ENCODE measurements at regions not wholly inside any gene's neighbourhood (a gene's known extent, or its start where the extent isn't known, plus 50 kb on each side); places are given as distances from the start of the nearest gene placed in this dataset.

- intact Hi-C loops (cut with micrococcal nuclease) = no loop called here
- TF ChIP-seq CTCF (IDR thresholded peaks at IDR 0.05; ENCODE audit: borderline replicate concordance) = no peak
- H3K27ac ChIP-seq (replicated peaks) = no peak overlapping the region
Observed at GRCh38 chr5:88108490-88109279, 160.0 kb downstream of the TMEM161B start.

GRCh38 chr5:88094906-88095496 is 173.6 kb downstream of the TMEM161B start:
- TF ChIP-seq CTCF (IDR thresholded peaks at IDR 0.05; ENCODE audit: borderline replicate concordance) = no peak
- Histone ChIP-seq H3K4me3 (no peak overlapping the region), H3K4me1 (peaks cover 5% of the 10 kb centered on the region), H3K27ac (replicated peaks) (no peak overlapping the region), H3K27me3 (ENCODE audit: low read depth) (no peaks in the 10 kb centered on the region), H3K36me3 (no peaks in the 10 kb centered on the region), H3K9me3 (replicated peaks) (no peaks in the 10 kb centered on the region)
- intact Hi-C loops (cut with micrococcal nuclease) = no loop called here
- DNase-seq = no peak

More at GRCh38 chr5:88108490-88109279, 160.0 kb downstream of the TMEM161B start:
- Histone ChIP-seq H3K4me3 (no peak overlapping the region), H3K9me3 (replicated peaks) (no peaks in the 10 kb centered on the region), H3K27me3 (ENCODE audit: low read depth) (no peaks in the 10 kb centered on the region), H3K36me3 (no peaks in the 10 kb centered on the region), H3K4me1 (no peaks in the 10 kb centered on the region)
- no peak for DNase-seq

GRCh38 chr5:88094403-88094802 is 174.2 kb downstream of the TMEM161B start:
- DNase-seq = no peak
- Histone ChIP-seq H3K36me3 (no peaks in the 10 kb centered on the region), H3K27me3 (ENCODE audit: low read depth) (no peaks in the 10 kb centered on the region), H3K27ac (replicated peaks) (no peak overlapping the region), H3K4me1 (peaks cover 5% of the 10 kb centered on the region), H3K4me3 (no peak overlapping the region), H3K9me3 (replicated peaks) (no peaks in the 10 kb centered on the region)
- intact Hi-C loops (cut with micrococcal nuclease) = no loop called here
- TF ChIP-seq CTCF (IDR thresholded peaks at IDR 0.05; ENCODE audit: borderline replicate concordance) = no peak

- intact Hi-C loops (cut with micrococcal nuclease) = no loop called here
- Histone ChIP-seq H3K27ac (replicated peaks) (no peak overlapping the region), H3K36me3 (no peaks in the 10 kb centered on the region), H3K27me3 (ENCODE audit: low read depth) (no peaks in the 10 kb centered on the region), H3K4me1 (peaks cover 5% of the 10 kb centered on the region), H3K9me3 (replicated peaks) (no peaks in the 10 kb centered on the region), H3K4me3 (no peak overlapping the region)
- DNase-seq = no peak
- no peak for TF ChIP-seq CTCF (IDR thresholded peaks at IDR 0.05; ENCODE audit: borderline replicate concordance)
Observed at GRCh38 chr5:88093765-88094164, 174.9 kb downstream of the TMEM161B start.

GRCh38 chr5:88092958-88093605 is 175.6 kb downstream of the TMEM161B start:
- no peak for TF ChIP-seq CTCF (IDR thresholded peaks at IDR 0.05; ENCODE audit: borderline replicate concordance)
- no peaks in the 10 kb centered on the region for H3K27me3 ChIP-seq (ENCODE audit: low read depth)
- no peaks in the 10 kb centered on the region for H3K36me3 ChIP-seq
- intact Hi-C loops (cut with micrococcal nuclease) = no loop called here
- no peak overlapping the region for H3K27ac ChIP-seq (replicated peaks)
- DNase-seq = no peak
- H3K4me3 ChIP-seq = no peak overlapping the region
- no peaks in the 10 kb centered on the region for H3K9me3 ChIP-seq (replicated peaks)
- H3K4me1 ChIP-seq = peaks cover 5% of the 10 kb centered on the region

Measured in left ventricle myocardium inferior (tissue), 1 donor.